ENCODE measurements at regions not wholly inside any gene's neighbourhood (a gene's known extent, or its start where the extent isn't known, plus 50 kb on each side); places are given as distances from the start of the nearest gene placed in this dataset.
"Not testable (repeated sequence)": the region's sequence is repeated elsewhere in the genome, so short reads cannot be mapped to it uniquely, and the experiment has no call there.

GRCh38 chr11:8772571-8773519 is 90.3 kb downstream of the RPL27A start:
- no peak for DNase-seq

- DNase-seq, result no peak
These were observed 91.4 kb downstream of the RPL27A start for GRCh38 chr11:8773916-8774539.

- not testable (repeated sequence) for DNase-seq
These were observed 92.3 kb downstream of the RPL27A start for GRCh38 chr11:8774916-8775315.

DNA sequence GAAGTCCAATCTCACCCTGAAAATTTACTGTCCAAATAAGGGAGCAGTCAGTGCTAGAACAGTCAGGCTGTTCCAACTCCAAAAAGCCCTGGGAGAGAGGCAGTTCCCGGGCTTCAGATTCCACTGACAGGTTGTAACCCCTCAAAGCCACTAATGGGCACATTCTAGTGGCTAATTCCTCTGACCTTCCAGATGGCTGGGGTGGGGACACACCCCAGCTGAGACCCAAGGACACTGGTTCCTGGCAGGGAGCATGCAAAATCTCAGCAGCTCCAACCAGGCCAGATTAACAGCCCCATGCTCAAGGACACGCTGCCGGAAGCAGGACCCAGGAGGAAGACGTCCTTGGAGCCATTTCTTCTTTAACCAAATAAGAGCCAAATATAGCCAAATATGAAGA is 92.7 kb downstream of the RPL27A start:
- no peak for DNase-seq

DNA sequence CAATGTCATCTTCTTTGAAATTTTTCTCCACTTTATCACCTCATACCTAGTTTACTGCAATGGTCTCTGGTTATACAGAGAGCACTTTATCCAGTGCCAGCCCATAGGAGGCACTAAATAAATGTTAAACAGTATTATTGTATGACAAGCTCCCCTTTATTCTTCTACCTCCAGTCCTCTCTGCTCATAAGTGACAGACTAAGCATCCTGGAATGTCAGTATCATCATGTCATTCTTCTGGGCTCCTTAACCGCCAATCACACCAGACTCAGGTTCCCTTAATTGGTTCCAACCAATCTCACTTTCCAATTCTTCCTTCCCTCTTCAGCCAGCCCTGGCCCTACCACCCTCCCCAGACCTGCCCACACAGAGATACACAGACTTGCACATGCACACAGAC is 93.1 kb downstream of the RPL27A start:
- DNase-seq, result no peak

DNA sequence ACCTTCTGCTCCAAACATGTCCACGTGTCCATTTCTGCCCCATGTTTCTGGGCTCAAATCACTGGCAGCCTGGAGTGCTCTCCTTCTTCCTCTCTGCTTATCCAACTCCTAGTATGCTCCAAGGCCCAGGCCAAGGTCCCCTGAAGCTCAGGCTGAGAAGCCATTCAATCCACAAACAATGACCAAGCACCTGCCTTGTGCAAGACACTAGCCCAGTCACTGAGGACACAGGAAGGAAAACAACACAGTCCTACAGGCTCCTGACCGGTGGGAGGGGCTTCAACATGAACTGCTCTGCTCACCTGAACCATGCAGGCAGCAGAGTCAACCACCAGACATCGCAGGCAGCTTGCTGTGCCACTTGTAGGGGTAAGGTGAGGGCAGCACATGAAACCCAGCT is 93.6 kb downstream of the RPL27A start:
- no peak for DNase-seq

DNA sequence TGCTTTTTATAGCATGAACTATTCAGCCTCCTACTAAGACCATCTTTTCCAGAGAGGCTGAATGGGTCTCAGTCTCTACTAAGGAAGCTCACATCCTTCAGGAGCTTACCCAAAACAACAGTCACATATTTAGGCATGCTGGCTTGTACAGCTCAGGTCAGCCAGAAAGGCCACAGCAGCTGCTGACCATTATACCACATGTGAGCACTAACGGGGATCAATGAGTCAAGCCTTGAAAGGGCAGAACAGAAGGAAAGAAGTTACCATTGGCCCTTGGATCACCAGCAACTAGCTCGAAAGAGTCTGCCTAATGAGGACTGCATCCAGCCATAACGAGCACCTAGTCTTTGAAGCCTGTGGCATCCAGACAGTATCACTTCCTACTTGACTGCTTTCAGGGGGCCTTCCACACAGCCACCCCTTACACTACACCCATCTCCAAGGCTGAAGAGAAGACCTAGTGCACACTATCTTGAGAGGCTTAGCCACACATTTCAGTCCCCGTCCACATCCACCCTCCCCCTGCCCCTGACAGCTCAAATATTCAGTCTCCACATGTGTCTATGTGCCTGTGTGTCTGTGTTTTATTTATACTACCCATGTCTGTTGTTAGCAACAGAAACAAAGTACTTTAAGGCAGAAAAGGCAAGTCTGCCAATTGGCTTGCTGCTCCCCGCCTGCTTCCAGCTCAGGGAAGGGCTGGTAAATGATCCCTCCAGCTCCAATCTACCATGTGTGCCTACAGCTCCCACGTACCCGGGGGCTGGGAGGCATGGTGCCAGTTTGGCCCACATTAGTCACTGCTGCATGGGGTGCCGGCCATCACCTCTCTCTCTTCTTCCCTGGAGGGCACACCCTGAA is 95.5 kb downstream of the RPL27A start:
- DNase-seq, result no peak

- DNase-seq, result no peak
These were observed 96.5 kb downstream of the RPL27A start for GRCh38 chr11:8779107-8779506.

DNA sequence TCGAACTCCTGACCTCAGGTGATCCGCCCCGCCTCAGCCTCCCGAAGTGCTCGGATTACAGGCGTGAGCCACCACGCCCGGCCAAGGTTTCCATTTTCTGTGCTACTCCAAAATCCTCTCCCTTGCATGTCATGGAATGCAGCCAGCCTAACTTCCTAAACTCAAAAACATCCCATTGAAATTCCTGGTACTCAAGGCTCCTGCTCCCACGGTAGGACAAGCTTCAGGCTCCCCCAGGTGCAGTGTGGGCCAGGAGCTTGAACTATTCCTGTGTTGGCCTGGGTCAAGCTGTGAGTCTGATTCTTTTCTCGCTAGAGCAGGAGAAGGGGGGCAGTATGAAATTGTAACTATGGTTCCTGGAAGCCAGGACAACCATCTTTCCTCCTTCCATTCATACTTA is 97.1 kb downstream of the RPL27A start:
- DNase-seq, result no peak

DNA sequence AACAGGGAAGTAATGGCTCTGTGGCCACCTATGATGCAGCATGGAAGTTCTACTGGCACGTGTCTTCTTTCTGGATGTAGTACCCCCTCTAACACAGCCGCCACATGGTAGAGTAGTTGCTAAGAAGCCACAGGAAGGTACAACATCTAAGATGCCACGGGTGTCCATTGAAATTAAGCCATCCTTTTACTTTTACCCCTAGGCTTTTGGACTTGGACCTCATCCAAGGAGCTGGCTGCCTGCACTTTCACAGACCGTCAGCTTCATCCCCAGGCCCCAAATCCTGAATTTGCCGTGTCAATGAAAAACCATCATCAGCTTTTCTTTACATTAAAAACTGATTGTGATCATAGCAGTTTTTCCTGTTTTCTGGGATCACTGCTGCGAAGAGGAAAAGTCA is 102.4 kb downstream of the RPL27A start:
- no peak for DNase-seq

- DNase-seq, result no peak
These were observed 102.9 kb downstream of the RPL27A start for GRCh38 chr11:8785457-8785856.

DNA sequence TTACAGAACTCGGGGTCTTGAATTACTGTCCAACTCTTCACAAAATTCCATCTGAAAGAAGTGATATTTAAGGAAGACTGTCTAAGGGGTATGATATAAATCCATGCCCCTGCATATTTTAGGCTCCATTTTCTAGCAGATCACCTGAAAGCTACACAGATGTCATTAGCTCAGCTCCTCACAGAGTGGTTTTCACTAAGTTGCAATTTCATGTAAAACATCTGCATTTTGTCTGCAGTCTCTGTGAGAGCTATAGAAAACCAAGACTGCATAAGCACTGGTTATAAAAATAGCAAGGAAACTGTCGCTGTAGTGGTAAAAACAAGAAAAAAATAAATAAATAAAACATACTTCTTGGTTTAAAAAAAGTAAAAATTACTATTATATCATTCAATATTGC is 103.4 kb downstream of the RPL27A start:
- no peak for DNase-seq

- DNase-seq, result no peak
These were observed 104.3 kb downstream of the RPL27A start for GRCh38 chr11:8786933-8787332.

GRCh38 chr11:8787372-8787771 is 104.8 kb downstream of the RPL27A start:
- DNase-seq, result no peak

- DNase-seq, result no peak
These were observed 106.0 kb downstream of the RPL27A start for GRCh38 chr11:8788616-8789015.

DNA sequence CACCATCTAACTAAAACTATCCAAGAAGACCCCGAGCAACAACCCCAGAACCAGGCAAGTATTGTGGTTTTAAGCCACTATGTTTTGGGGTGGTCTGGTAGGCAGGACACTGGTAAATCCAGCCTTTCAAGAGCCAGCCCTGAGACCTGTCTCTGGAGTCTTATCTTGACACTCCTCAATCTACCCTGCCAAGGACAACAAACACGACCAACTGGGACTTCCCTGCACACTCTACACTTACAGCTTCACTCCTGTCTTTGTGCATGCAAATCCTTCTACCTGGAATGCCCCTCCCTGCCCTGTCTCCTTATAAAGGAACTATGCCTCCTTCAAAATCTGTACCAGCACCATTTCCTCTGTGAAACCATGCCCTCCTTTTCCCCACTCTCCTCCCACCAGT is 107.3 kb downstream of the RPL27A start:
- no peak for DNase-seq

GRCh38 chr11:8790968-8791367 is 108.4 kb downstream of the RPL27A start:
- DNase-seq, result no peak

- no peak for DNase-seq
These were observed 110.1 kb downstream of the RPL27A start for GRCh38 chr11:8792710-8793109.

- DNase-seq, result no peak
These were observed 110.7 kb downstream of the RPL27A start for GRCh38 chr11:8793114-8793777.

- DNase-seq, result no peak
These were observed 111.5 kb downstream of the RPL27A start for GRCh38 chr11:8794126-8794525.

GRCh38 chr11:8794677-8795103 is 112.1 kb downstream of the RPL27A start:
- DNase-seq, result no peak

- DNase-seq, result no peak
These were observed 114.0 kb upstream of the AKIP1 start for GRCh38 chr11:8796941-8797340.

DNA sequence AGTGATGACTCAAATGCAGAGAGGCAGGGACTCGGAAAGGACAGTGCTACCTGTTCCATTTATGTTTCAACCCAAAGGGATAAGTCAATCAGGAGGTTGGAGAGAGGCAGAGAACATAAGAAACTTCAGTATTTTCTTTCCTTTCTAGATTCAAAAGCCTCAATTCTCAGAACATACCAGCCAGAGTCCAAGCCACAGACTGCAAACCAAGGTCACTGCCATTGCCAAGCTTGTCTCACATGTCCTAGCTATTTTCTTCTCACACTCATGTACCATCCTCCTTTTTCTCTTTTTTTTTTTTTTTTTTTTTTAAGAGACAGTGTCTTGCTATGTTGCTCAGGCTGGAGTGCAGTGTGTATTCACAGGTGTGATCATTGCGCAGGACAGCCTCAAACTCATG is 111.7 kb upstream of the AKIP1 start:
- DNase-seq, result no peak
